Neural progenitor cell (in vitro differentiated cells): ENCODE measurements at regions not wholly inside any gene's neighbourhood (a gene's known extent, or its start where the extent isn't known, plus 50 kb on each side); places are given as distances from the start of the nearest gene placed in this dataset.

ENCODE experiments used
- DNase-seq: peaks from one replicate; pipeline ENCODE4 v3.0.0-alpha.2; 2016; ENCODE audit warnings: low spot score
- H2AFZ ChIP-seq: fragments of 200-600 bp; sonication (generic); replicated peaks from 2 replicates; pipeline ENCODE4 v1.6.1; 2016; ENCODE audit warnings: antibody characterized with exemption
- H3F3A ChIP-seq: fragments of 200-600 bp; sonication (generic); 2 replicates; pipeline ENCODE4 v1.6.1; 2016; ENCODE audit warnings: antibody characterized with exemption, low read depth
- H3K27ac ChIP-seq: fragments of 200-600 bp; sonication (generic); 2 replicates; pipeline ENCODE4 v1.5.1; 2016; ENCODE audit warnings: mild to moderate bottlenecking
- H3K27me3 ChIP-seq: fragments of 200-600 bp; sonication (generic); 2 replicates; pipeline ENCODE4 v1.6.1; 2016; ENCODE audit warnings: mild to moderate bottlenecking, moderate library complexity
- H3K36me3 ChIP-seq: fragments of 200-600 bp; sonication (generic); 2 replicates; pipeline ENCODE4 v1.5.1; 2016
- H3K4me1 ChIP-seq: fragments of 200-600 bp; sonication (generic); 2 replicates; pipeline ENCODE4 v1.6.1; 2016; ENCODE audit warnings: mixed run types
- H3K4me2 ChIP-seq: fragments of 200-600 bp; sonication (generic); 2 replicates; pipeline ENCODE4 v1.6.1; 2016
- H3K4me3 ChIP-seq: fragments of 200-600 bp; sonication (generic); 2 replicates; pipeline ENCODE4 v1.5.1; 2016
- H3K79me2 ChIP-seq: fragments of 200-600 bp; sonication (generic); 2 replicates; pipeline ENCODE4 v1.6.1; 2016; ENCODE audit warnings: low read depth
- H3K9ac ChIP-seq: fragments of 200-600 bp; sonication (generic); 2 replicates; pipeline ENCODE4 v1.6.1; 2016
- H3K9me3 ChIP-seq: fragments of 200-600 bp; sonication (generic); 2 replicates; pipeline ENCODE4 v1.5.1; 2016; ENCODE audit warnings: low read depth
- H4K20me1 ChIP-seq: fragments of 200-600 bp; sonication (generic); 2 replicates; pipeline ENCODE4 v1.6.1; 2016; ENCODE audit warnings: low read depth
- H3K27ac Mint-ChIP-seq: 3 replicates; pipeline ENCODE4 v1.8.0; 2021; ENCODE audit warnings: mixed read lengths
- H3K27me3 Mint-ChIP-seq: 2 replicates; pipeline ENCODE4 v1.8.0; 2022; ENCODE audit warnings: low read depth, mild to moderate bottlenecking, inconsistent platforms, moderate library complexity, mixed read lengths; ENCODE audit not compliant: insufficient read depth
- H3K36me3 Mint-ChIP-seq: 3 replicates; pipeline ENCODE4 v1.8.0; 2021; ENCODE audit warnings: mixed read lengths
- H3K4me1 Mint-ChIP-seq: 3 replicates; pipeline ENCODE4 v1.8.0; 2021; ENCODE audit warnings: mixed read lengths
- H3K4me3 Mint-ChIP-seq: 3 replicates; pipeline ENCODE4 v1.8.0; 2021; ENCODE audit warnings: mild to moderate bottlenecking, moderate library complexity, mixed read lengths
- H3K9me3 Mint-ChIP-seq: 3 replicates; pipeline ENCODE4 v1.8.0; 2020; ENCODE audit warnings: mixed read lengths
- CTCF ChIP-seq: fragments of 200-600 bp; sonication (generic); IDR thresholded peaks from 2 replicates; pipeline ENCODE4 v1.5.1; 2017; ENCODE audit warnings: antibody characterized with exemption, mild to moderate bottlenecking
- EZH2 ChIP-seq: fragments of 200-600 bp; sonication (generic); IDR thresholded peaks from 2 replicates; pipeline ENCODE4 v1.6.1; 2017; ENCODE audit warnings: antibody characterized with exemption, mild to moderate bottlenecking, moderate library complexity
- EZH2phosphoT487 ChIP-seq: fragments of 200-600 bp; sonication (generic); IDR thresholded peaks from 2 replicates; pipeline ENCODE4 v1.6.1; 2017; ENCODE audit warnings: antibody characterized with exemption

- DNase-seq = no peak
- TF ChIP-seq CTCF = no peak
- TF ChIP-seq EZH2 = no peak
- TF ChIP-seq EZH2phosphoT487 = no peak
- H3K4me1 ChIP-seq = peaks cover 76% of the 10 kb centered on the region
- H3K9ac ChIP-seq = no peak overlapping the region
- peaks cover 12% of the 10 kb centered on the region for H3K27me3 Mint-ChIP-seq
- peaks cover 70% of the 10 kb centered on the region for H3F3A ChIP-seq
- H3K4me2 ChIP-seq = no peak overlapping the region
- H2AFZ ChIP-seq = no peak overlapping the region
- no peaks in the 10 kb centered on the region for H3K9me3 ChIP-seq
- no peaks in the 10 kb centered on the region for H3K27me3 ChIP-seq
- H4K20me1 ChIP-seq = peaks cover 62% of the 10 kb centered on the region
- no peaks in the 10 kb centered on the region for H3K36me3 ChIP-seq
- H3K79me2 ChIP-seq = peaks cover 52% of the 10 kb centered on the region
- H3K36me3 Mint-ChIP-seq = peaks cover 6% of the 10 kb centered on the region
- H3K27ac Mint-ChIP-seq = peak overlapping the region; percentile 35
- H3K4me3 ChIP-seq = no peak overlapping the region
- no peak overlapping the region for H3K4me3 Mint-ChIP-seq
- H3K9me3 Mint-ChIP-seq = no peaks in the 10 kb centered on the region
- peaks cover 91% of the 10 kb centered on the region for H3K4me1 Mint-ChIP-seq
- no peak overlapping the region for H3K27ac ChIP-seq
These were observed 161.2 kb downstream of the GLI2 start for GRCh38 chr2:120896901-120897300.

- TF ChIP-seq EZH2 = no peak
- no peak for TF ChIP-seq EZH2phosphoT487
- TF ChIP-seq CTCF = no peak
- H2AFZ ChIP-seq = no peak overlapping the region
- no peaks in the 10 kb centered on the region for H3K9me3 ChIP-seq
- DNase-seq = no peak
- H3K36me3 ChIP-seq = no peaks in the 10 kb centered on the region
- no peak overlapping the region for H3K27ac ChIP-seq
- H3K4me2 ChIP-seq = no peak overlapping the region
- H3K27ac Mint-ChIP-seq = peak overlapping the region; percentile 21
- H3K9me3 Mint-ChIP-seq = no peaks in the 10 kb centered on the region
- H3F3A ChIP-seq = peaks cover 65% of the 10 kb centered on the region
- H3K4me3 ChIP-seq = no peak overlapping the region
- H3K4me3 Mint-ChIP-seq = peak overlapping the region; percentile 3
- H3K27me3 Mint-ChIP-seq = peaks cover 12% of the 10 kb centered on the region
- H3K9ac ChIP-seq = no peak overlapping the region
- H4K20me1 ChIP-seq = peaks cover 60% of the 10 kb centered on the region
- no peaks in the 10 kb centered on the region for H3K27me3 ChIP-seq
- H3K4me1 ChIP-seq = peaks cover 71% of the 10 kb centered on the region
- peaks cover 53% of the 10 kb centered on the region for H3K79me2 ChIP-seq
- H3K4me1 Mint-ChIP-seq = peaks cover 90% of the 10 kb centered on the region
- peaks cover 6% of the 10 kb centered on the region for H3K36me3 Mint-ChIP-seq
These were observed 161.7 kb downstream of the GLI2 start for GRCh38 chr2:120897399-120897798.

DNA sequence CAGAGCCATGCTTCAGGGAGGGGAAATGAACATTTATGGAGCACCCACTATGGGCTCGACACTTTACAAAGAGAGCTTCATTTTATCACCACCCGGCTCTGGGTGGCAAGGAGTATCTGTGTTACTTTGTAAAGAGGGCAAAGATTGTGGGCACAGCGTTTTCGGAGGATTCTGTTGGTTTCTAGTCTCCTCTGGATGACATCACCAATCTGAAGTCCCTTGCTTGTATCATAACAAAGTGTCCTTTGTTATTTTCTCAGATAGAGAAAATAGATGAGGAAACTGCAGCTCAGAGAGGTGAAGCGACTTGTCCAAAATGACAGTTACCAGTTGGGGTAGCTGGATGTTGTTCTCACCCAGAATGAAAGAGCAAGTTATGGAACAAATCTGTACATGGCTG, 162.8 kb downstream of the GLI2 start:
- Histone ChIP-seq H3K9ac (no peak overlapping the region), H3K4me2 (peak overlapping the region; percentile 54), H3K79me2 (peaks cover 64% of the 10 kb centered on the region), H3K27me3 (no peaks in the 10 kb centered on the region), H3K4me1 (peaks cover 63% of the 10 kb centered on the region), H3K27ac (peak overlapping the region; percentile 86), H2AFZ (no peak overlapping the region), H3K9me3 (no peaks in the 10 kb centered on the region), H4K20me1 (peaks cover 63% of the 10 kb centered on the region), H3K4me3 (no peak overlapping the region), H3F3A (peaks cover 54% of the 10 kb centered on the region), H3K36me3 (no peaks in the 10 kb centered on the region)
- peaks cover 10% of the 10 kb centered on the region for H3K27me3 Mint-ChIP-seq
- H3K4me3 Mint-ChIP-seq = peak overlapping the region; percentile 52
- H3K4me1 Mint-ChIP-seq = peaks cover 86% of the 10 kb centered on the region
- no peak for DNase-seq
- H3K9me3 Mint-ChIP-seq = no peaks in the 10 kb centered on the region
- H3K36me3 Mint-ChIP-seq = peaks cover 6% of the 10 kb centered on the region
- TF ChIP-seq EZH2phosphoT487 (no peak), CTCF (no peak), EZH2 (no peak)
- peak overlapping the region; percentile 79 for H3K27ac Mint-ChIP-seq
